ENCODE measurements at regions not wholly inside any gene's neighbourhood (a gene's known extent, or its start where the extent isn't known, plus 50 kb on each side); places are given as distances from the start of the nearest gene placed in this dataset.

GRCh38 chr12:93322784-93323183, 54.9 kb upstream of the NUDT4 start:
- TF ChIP-seq, protein P1, sequence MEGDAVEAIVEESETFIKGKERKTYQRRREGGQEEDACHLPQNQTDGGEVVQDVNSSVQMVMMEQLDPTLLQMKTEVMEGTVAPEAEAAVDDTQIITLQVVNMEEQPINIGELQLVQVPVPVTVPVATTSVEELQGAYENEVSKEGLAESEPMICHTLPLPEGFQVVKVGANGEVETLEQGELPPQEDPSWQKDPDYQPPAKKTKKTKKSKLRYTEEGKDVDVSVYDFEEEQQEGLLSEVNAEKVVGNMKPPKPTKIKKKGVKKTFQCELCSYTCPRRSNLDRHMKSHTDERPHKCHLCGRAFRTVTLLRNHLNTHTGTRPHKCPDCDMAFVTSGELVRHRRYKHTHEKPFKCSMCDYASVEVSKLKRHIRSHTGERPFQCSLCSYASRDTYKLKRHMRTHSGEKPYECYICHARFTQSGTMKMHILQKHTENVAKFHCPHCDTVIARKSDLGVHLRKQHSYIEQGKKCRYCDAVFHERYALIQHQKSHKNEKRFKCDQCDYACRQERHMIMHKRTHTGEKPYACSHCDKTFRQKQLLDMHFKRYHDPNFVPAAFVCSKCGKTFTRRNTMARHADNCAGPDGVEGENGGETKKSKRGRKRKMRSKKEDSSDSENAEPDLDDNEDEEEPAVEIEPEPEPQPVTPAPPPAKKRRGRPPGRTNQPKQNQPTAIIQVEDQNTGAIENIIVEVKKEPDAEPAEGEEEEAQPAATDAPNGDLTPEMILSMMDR (IDR thresholded peaks at IDR 0.05), result no peak
- TF ChIP-seq POLR2A (IDR thresholded peaks at IDR 0.05), result no peak

Data from tibial nerve (tissue), 3 donors.